Loucy (cell line): ENCODE measurements at regions not wholly inside any gene's neighbourhood (a gene's known extent, or its start where the extent isn't known, plus 50 kb on each side); places are given as distances from the start of the nearest gene placed in this dataset.

ENCODE experiments used
- H2AFZ ChIP-seq: fragments of 200-600 bp; sonication (generic); 2 replicates; pipeline ENCODE4 v1.6.0; 2016; ENCODE audit warnings: antibody characterized with exemption, mild to moderate bottlenecking, low read length, moderate library complexity
- H3F3A ChIP-seq: fragments of 200-600 bp; 2 replicates; pipeline ENCODE4 v1.6.0; 2016; ENCODE audit warnings: antibody characterized with exemption, low read depth, mild to moderate bottlenecking
- H3K27me3 ChIP-seq: fragments of 200-600 bp; sonication (generic); 2 replicates; pipeline ENCODE4 v1.6.1; 2014; ENCODE audit warnings: low read length, mild to moderate bottlenecking; ENCODE audit not compliant: insufficient read depth, poor library complexity, severe bottlenecking
- H3K36me3 ChIP-seq: fragments of 200-600 bp; sonication (generic); 2 replicates; pipeline ENCODE4 v1.6.1; 2016; ENCODE audit warnings: low read length; ENCODE audit not compliant: insufficient read depth
- H3K4me1 ChIP-seq: fragments of 200-600 bp; sonication (generic); 2 replicates; pipeline ENCODE4 v1.5.1; 2014; ENCODE audit warnings: low read length, mild to moderate bottlenecking; ENCODE audit not compliant: insufficient read depth, poor library complexity, severe bottlenecking
- H3K4me2 ChIP-seq: fragments of 200-600 bp; sonication (generic); 2 replicates; pipeline ENCODE4 v1.6.0; 2014; ENCODE audit warnings: antibody characterized with exemption, low read length, low read depth, mild to moderate bottlenecking; ENCODE audit not compliant: poor library complexity, severe bottlenecking
- H3K4me3 ChIP-seq: fragments of 200-600 bp; sonication (generic); 2 replicates; pipeline ENCODE4 v1.5.1; 2014; ENCODE audit warnings: low read length, mild to moderate bottlenecking, mixed read lengths; ENCODE audit not compliant: poor library complexity, severe bottlenecking
- H3K79me2 ChIP-seq: fragments of 200-600 bp; sonication (generic); 2 replicates; pipeline ENCODE4 v1.6.1; 2014; ENCODE audit warnings: low read length; ENCODE audit not compliant: insufficient read depth
- H3K9ac ChIP-seq: fragments of 200-600 bp; sonication (generic); 2 replicates; pipeline ENCODE4 v1.6.0; 2014; ENCODE audit warnings: mild to moderate bottlenecking, low read depth, low read length, moderate library complexity; ENCODE audit not compliant: poor library complexity, severe bottlenecking
- H3K9me2 ChIP-seq: fragments of 200-600 bp; sonication (generic); replicated peaks from 2 replicates; pipeline ENCODE4 v1.6.1; 2016; ENCODE audit warnings: low read depth, low read length, mixed read lengths
- H3K9me3 ChIP-seq: fragments of 200-600 bp; sonication (generic); 2 replicates; pipeline ENCODE4 v1.6.1; 2014; ENCODE audit warnings: mild to moderate bottlenecking, antibody characterized with exemption, low read length, low read depth; ENCODE audit not compliant: insufficient read depth
- H4K20me1 ChIP-seq: fragments of 200-600 bp; sonication (generic); 2 replicates; pipeline ENCODE4 v1.6.0; 2014; ENCODE audit warnings: antibody characterized with exemption, low read length, mild to moderate bottlenecking; ENCODE audit not compliant: insufficient read depth, poor library complexity, severe bottlenecking
- EZH2phosphoT487 ChIP-seq: fragments of 200-600 bp; IDR thresholded peaks from 2 replicates; pipeline ENCODE4 v1.6.1; 2018; ENCODE audit warnings: antibody characterized with exemption, mild to moderate bottlenecking, moderate library complexity, borderline replicate concordance
- TF ChIP-seq, protein P1 (sequence below): fragments of 200-600 bp; sonication (generic); conservative IDR thresholded peaks from 2 replicates; pipeline ENCODE4 v1.5.1; 2014; ENCODE audit warnings: mild to moderate bottlenecking, antibody characterized with exemption, low read length

DNA sequence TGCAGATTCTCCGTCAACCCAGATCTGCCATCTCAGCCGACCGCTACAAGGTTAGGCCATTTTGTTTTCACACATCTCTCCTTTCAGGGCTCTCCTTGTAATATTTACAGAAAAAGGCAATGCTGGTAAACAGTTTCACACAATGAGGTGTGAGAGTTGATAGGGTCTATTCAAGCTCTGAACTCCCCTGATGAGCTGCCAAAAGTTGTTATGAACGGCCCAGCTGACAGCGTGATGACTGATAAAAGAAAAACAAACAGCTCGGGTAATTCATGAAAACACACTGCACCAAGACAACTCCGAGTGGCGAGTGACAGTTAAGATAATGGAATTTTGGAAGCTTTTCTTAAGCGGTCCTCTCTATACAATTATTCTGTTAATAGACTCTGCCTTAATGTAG lies 68.1 kb upstream of the IRX5 start:
- Histone ChIP-seq H3K4me2 (no peak overlapping the region), H3K4me3 (no peak overlapping the region), H3K9me3 (no peaks in the 10 kb centered on the region), H3K27me3 (no peaks in the 10 kb centered on the region), H4K20me1 (no peaks in the 10 kb centered on the region), H2AFZ (no peak overlapping the region), H3K36me3 (no peaks in the 10 kb centered on the region), H3K79me2 (no peaks in the 10 kb centered on the region), H3K9ac (no peak overlapping the region), H3K4me1 (no peaks in the 10 kb centered on the region), H3F3A (no peaks in the 10 kb centered on the region), H3K9me2 (no peaks in the 10 kb centered on the region)
- TF ChIP-seq, protein P1, sequence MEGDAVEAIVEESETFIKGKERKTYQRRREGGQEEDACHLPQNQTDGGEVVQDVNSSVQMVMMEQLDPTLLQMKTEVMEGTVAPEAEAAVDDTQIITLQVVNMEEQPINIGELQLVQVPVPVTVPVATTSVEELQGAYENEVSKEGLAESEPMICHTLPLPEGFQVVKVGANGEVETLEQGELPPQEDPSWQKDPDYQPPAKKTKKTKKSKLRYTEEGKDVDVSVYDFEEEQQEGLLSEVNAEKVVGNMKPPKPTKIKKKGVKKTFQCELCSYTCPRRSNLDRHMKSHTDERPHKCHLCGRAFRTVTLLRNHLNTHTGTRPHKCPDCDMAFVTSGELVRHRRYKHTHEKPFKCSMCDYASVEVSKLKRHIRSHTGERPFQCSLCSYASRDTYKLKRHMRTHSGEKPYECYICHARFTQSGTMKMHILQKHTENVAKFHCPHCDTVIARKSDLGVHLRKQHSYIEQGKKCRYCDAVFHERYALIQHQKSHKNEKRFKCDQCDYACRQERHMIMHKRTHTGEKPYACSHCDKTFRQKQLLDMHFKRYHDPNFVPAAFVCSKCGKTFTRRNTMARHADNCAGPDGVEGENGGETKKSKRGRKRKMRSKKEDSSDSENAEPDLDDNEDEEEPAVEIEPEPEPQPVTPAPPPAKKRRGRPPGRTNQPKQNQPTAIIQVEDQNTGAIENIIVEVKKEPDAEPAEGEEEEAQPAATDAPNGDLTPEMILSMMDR: no peak
- no peak for TF ChIP-seq EZH2phosphoT487

DNA sequence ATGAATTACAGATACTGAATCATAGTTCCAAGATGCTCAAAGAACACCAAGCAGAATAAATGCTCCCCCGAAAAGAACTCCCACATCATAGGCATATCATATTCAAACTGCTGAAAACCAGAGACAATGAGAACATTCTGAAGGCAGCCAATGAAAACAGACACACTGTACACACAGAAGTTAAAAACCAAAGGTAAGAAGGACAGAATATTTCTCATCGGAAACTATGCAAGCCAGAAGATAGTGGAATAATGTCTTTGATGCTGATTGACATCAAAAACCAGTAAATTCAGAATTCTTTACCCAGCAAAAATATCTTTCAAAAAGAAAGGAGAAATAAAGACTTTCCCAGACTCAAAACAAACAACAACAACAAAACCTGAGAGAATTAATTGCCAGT lies 73.8 kb upstream of the IRX5 start:
- no peaks in the 10 kb centered on the region for H3K4me1 ChIP-seq
- H3F3A ChIP-seq: no peaks in the 10 kb centered on the region
- H3K9me2 ChIP-seq: no peaks in the 10 kb centered on the region
- H3K9ac ChIP-seq: no peak overlapping the region
- no peak overlapping the region for H3K4me3 ChIP-seq
- H3K79me2 ChIP-seq: no peaks in the 10 kb centered on the region
- H4K20me1 ChIP-seq: no peaks in the 10 kb centered on the region
- TF ChIP-seq EZH2phosphoT487: no peak
- TF ChIP-seq, protein P1: no peak
- H3K36me3 ChIP-seq: no peaks in the 10 kb centered on the region
- peaks cover 7% of the 10 kb centered on the region; the same call in 1 of the 2 replicates for H3K9me3 ChIP-seq
- H2AFZ ChIP-seq: no peak overlapping the region
- no peak overlapping the region for H3K4me2 ChIP-seq
- no peaks in the 10 kb centered on the region for H3K27me3 ChIP-seq

DNA sequence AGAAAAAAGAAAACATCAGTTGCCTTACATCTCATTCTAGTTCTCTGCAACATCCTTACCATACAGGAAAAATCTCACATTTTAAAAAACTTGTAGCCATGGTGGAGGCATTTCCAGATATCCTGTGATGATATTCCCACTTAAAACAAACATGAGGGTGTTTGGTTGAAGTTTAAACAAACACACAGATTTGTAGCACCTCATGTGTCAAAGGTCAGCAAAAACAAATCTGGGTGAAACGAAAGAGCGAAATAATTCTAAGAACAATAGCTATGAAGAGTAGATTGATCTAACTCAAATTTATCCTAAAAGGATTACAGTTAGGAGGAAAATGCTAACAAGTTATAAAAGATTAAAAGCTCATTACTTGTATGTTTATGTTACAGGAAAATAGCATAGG lies 83.1 kb upstream of the IRX5 start:
- Histone ChIP-seq H3K9ac (no peak overlapping the region), H2AFZ (no peak overlapping the region), H3K4me2 (no peak overlapping the region), H3K4me3 (no peak overlapping the region), H3K4me1 (no peaks in the 10 kb centered on the region), H3K27me3 (no peaks in the 10 kb centered on the region), H3K9me2 (no peaks in the 10 kb centered on the region), H3F3A (no peaks in the 10 kb centered on the region), H3K79me2 (no peaks in the 10 kb centered on the region), H3K36me3 (no peaks in the 10 kb centered on the region), H3K9me3 (peaks cover 5% of the 10 kb centered on the region; the same call in 1 of the 2 replicates), H4K20me1 (no peaks in the 10 kb centered on the region)
- no peak for TF ChIP-seq EZH2phosphoT487
- TF ChIP-seq, protein P1: no peak
